ENCODE measurements at regions not wholly inside any gene's neighbourhood (a gene's known extent, or its start where the extent isn't known, plus 50 kb on each side); places are given as distances from the start of the nearest gene placed in this dataset.

DNA sequence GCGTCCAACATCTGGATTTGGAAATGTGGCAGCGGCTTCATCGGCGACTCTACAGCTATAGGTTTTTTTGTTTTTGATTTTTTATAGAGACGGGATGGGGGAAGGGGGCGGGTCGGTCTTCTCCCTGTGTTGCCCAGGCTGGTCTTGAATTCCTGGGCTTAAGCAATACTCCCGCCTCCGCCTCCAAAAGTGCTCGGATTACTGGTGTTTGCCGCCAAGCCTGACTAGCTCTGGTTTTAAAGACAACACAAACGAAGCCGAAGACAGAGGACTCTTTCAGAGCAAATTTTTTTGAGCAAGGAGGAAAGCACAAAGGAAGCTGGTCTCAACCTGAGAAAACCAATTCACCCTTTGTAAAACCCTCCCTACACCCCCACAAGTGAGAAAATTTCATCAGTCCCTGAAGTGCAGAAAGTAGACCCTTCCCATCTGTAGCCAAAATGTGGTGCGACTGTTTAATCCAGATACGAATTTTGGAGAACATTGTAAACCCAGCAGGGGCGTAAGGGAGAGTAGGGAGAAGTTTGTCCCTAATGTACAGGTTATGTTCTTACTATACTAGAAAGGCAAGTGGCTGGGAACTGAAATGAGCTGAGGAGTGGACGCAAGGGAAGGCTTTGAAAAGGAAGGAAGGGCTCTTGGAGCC lies 185.9 kb downstream of the TRIM27 start:
- DNase-seq (ENCODE audit: low read depth): no peak

DNA sequence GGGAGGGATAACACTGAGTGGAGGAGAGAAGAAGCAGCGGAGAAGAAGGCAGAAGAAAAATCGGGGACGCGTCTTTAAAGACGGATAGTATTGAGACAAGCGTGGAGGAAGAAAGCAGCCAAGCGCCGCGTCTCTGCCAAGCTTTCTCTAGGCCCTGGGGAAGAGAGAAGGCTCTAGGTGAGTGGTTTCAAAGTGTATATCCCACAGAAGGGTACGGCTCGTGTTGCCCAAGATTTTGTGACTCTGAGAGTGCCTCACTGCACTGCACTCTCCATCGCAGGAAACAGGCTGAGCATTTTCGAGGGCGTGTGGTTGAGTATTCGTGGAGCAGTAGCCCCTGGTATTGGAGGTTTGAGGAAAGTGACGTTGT lies 185.4 kb downstream of the TRIM27 start:
- no peak for DNase-seq (ENCODE audit: low read depth)

DNA sequence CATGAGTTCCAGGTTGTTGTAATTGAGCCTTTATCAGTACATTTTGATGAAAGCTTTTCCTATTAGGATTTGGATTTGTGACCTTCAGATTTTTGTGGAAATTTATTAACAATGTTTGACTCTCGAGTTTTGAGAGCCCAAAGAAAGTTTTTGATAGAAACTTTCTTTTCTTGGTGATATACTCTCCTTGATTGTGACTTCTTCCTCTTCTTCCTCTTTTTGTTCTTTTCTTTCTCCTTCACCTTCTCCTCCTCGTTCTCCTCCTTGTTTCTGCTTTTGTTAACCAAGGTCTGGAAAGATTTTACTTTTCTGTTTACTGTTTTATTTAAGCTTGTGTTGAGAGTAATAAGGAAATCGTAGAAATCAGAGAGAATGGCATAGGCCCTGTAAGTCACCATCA lies 182.4 kb downstream of the TRIM27 start:
- DNase-seq (ENCODE audit: low read depth): no peak

DNA sequence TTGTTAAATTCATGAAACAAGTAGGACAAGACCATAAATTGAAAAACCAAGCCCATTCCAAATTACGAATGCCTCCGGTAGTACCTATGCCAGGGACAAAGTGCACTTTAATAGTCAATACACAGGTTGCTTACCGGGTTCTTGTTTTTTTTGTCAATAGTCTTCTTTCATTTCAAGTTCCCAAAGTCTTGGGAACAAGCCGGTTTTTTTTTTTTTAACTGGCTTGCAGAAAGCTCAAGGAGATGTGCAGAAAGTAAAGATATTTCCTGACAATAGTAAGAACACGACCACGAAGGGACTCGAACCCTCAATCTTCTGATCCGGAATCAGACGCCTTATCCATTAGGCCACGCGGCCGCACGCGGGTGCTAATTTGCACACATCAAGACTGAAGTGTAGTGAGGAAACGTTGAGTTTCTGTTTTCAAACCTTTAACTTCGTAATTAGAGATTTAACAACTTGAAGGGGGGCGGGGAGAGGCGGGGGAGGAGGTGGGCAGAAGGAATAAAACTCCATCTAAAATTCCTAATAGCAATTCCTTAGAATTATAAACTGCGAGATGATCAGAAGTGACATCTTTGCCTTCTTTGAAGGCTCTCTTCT lies 181.0 kb downstream of the TRIM27 start:
- DNase-seq (ENCODE audit: low read depth): peak; percentile 32

DNA sequence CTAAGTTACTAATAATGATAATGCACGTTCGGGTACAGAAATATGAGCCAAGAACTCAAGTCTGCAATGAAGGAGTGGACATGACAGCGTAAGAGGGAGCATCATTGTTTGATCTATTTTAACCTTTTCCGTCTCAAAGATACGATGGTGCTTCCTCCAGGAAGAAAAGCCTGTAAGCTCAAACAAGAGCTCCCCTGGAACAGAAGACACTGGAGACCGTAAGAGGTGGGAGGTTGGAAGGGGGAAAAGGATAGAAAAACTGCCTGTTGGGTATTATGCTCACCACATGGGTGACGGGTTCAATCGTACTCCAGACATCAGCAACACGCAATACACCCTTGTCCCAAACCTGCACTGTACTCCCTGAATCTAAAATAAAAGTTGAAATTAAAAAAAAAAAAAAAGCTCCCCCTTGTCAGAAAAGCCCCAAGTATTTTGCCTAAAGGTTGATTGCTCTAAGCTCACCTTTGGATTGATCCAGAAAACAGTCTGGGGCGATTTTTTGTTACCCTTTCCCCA lies 180.5 kb downstream of the TRIM27 start:
- DNase-seq (ENCODE audit: low read depth): no peak

DNA sequence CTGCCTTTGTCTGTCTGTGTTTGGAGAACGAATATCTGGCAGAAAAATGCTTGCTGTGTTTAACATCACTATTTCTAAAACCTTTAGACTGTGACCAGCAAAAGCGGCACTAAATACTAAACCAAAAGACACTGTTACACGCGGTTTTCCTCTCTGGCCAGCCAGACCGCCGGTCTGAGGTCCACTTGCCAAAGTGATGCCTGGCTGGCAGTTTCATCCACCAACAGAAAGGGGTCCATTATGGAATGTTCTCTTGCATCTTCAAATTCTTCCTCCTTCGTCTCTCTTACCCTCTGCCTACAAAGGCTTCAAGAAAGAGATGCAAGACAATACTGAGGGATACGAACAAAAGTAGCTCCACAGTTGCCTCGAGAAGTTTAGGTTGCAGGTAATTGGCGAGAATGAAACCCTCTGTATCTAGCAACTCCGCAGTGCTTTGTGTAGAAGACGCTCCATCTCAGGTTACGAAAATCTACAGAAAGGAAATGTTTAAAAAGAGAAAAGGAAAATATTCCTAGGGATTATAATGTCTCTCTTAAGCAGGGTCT lies 176.6 kb downstream of the TRIM27 start:
- no peak for DNase-seq (ENCODE audit: low read depth)

DNA sequence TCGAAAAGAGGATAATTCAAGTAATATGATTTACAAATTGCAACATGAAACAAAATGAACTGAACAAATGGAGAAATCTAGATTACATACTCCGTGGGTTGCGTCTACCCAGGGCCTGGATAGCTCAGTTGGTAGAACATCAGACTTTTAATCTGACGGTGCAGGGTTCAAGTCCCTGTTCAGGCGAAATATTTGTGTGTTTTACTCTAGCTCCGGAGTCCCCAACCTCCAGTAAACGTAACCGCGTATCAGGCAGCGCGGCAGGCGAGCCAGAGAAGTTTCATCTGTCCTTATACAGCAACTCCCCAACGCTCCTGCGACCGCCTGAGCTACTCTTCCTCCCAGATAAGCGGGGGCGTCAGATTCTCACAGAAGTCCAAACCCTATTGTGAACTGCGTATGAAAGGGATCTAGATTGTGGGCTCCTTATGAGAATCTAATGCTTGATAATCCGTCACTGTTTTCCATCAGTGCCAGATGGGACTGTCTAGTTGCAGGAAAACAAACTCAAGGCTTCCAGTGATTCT lies 176.1 kb downstream of the TRIM27 start:
- peak; percentile 61 for DNase-seq (ENCODE audit: low read depth)

DNA sequence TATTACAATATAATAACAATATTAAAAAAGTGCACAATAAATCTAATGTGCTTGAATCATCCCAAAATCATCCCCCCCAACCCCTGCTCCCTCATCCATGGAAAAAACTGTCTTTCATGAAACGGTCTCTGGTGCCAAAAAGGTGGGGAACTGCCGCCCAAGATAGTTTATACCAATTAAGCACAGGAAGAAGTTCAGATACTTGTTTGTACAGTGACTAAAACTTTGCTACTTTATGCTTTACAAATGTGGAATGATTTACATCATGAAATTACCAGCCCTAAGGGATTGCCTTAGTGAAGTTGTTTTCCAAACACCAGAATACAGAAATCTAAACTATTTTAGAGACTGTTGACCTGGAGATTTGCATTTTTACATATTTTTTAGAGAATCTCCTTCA lies 175.6 kb downstream of the TRIM27 start:
- DNase-seq (ENCODE audit: low read depth): no peak

DNA sequence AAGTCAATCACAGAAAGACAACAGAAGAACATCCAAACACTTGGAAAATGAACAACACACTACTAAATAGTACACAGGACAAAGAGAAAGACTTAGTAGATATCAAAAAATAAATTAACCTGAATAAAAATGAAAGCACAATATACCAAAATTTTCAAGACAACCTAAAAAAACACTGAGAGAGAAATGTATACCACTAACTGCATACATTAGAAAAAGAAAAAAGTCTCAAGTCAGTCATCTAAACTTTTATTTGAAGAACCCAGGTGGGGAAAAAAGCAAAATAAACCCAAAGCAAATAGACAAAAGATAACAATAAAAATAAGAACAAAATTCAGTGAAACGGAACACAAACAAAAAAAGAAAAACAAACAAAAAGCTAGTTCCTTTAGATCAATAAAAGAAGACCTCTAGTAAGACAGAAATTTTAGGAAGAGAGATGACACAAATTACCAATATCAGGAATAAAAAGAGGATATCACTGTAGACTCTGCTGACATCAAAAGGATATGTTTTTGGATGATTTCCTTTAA lies 172.8 kb downstream of the TRIM27 start:
- no peak for DNase-seq (ENCODE audit: low read depth)

DNA sequence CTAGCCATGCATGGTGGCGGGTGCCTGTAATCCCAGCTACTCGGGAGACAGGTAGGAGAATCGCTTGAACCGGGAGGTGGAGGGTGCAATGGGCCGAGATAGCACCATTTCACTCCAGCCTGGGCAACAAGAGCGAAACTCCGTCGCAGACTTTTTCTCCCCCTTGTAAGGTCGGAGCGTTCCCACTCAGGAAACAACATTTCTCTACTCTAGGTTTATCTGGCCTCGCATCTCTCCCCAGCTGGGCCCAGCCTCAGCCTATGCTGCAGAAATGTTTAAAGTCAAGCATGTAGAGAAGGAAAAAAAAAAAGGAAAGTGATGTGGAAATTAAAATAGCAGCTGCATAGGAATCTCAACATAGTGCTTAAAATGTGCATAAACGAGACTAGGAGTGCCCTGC lies 172.3 kb downstream of the TRIM27 start:
- DNase-seq (ENCODE audit: low read depth): no peak

DNA sequence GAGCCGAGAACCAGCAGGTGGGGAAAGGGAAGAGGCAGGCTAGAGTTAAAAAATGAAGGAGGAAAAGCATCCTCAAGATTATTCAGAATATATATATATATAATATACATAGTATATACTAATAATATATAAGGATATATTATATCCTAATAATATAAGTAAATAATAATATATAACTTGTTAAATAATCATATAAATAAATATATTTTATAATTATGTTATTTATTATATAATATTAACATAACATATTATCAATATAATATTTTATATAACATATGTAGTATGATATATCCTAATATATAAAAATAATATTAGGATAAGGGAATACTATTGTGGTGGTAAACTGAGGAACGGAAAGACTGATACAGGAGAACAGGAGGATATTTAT lies 171.8 kb downstream of the TRIM27 start:
- DNase-seq (ENCODE audit: low read depth): no peak

DNA sequence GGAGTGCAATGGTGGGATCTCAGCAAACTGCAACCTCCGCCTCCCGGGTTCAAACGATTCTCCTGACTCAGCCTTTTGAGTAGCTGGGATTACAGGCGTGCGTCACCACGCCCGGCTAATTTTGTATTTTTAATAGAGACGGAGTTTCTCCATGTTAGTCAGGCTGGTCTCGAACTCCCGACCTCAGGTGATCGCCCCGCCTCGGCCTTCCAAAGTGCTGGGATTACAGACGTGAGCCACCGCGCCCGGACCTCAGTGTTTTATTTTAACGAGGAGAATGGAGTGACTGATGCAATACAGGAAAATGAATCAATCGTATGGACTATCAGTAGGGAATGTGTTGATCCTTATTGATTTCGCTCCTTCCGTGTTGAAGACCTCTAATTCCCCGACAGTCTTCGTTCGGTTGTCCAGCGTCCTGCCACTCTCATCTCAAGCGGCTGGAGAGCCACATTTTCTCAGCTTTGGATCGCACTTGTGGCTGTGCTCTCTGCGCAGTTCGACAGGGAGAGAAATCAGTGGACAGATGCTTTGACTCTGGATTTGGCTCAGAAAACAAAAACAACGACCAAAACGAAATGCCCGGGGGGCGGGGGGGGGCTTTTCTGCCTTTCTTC lies 166.2 kb downstream of the TRIM27 start:
- DNase-seq (ENCODE audit: low read depth): no peak

DNA sequence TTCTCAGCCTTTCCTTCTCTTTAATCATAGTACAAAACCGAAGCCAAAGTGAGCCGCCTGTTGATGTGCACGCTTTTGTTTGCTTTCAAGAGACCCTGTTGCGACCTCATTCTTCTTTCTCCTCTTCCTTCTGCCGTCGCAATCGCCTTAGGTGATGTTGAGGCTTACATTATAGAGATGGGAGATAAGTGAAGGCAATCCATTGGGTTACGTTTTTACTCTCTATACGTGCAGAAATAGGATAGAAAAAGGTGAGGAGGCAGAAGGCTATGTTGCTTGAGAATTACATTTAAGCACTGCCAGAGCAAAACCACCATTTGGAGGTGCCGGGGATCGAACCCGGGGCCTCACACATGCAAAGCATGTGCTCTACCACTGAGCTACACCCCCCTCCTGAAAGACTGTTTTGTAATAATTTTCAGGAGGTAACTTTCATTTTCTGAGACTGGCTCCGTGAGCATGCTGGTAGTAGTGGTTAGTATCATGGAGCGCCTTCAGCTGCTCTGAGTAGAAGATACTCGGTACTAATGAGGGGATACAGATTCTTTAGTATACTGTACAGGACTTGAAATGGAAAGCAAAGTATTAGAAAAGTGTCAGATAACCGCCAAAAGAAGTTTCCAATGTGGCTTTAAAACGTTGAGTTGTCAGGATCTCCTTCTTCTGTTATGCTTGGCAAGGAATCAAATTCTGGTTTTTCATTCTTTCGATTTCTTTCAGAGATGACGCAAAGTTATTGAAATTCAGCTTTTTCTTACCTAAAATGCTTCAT lies 165.6 kb downstream of the TRIM27 start:
- DNase-seq (ENCODE audit: low read depth): peak; percentile 7

DNA sequence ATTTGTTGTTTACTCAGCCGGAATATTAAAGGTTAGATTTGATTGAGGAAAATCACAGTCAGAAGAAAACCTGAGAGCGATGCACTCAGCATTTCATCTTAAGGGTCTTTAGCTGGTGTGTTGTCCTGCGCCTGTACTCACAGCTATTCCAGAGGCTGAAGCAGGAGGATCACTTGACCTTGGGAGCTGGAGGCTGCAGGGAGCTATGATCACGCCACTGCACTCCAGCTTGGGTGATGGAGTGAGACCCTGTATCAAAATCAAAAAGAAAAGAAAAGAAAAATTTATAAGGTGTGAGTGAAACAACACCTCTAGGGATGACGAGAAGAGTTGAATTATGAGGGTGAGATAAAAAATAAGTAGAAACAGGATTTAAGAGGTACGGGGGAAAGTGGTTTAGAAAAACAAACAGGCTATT lies 165.0 kb downstream of the TRIM27 start:
- no peak for DNase-seq (ENCODE audit: low read depth)

DNA sequence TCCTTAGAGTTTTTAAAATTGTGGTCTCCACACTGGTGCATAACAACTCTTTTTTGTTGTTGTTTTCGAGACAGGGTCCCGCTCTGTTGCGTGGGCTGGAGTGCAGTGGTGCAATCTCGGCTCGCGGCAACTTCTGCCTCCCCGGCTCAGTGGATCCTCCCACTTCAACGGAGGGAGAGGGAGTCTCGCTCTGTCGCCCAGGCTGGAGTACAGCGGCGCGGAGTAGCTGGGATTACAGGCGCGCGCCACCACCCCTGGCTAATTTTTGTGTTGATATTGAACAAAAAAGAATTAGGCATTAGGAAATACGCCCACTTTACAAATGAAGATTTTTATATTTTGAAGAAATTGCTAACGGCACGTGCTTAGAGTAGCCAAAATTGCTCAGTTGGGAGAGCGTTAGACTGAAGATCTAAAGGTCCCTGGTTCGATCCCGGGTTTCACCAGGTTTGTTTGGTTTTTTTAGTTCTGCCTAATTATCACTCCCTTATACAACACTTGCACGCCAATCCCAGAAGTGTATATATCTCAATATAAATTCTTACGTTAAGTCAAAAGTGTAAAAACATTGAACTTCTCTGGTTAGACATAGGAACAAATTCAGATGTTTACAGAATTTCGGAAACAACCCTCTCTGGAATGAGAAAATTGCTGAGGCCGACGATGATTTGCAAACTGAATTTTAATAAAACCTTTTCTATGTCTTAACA lies 159.6 kb downstream of the TRIM27 start:
- DNase-seq (ENCODE audit: low read depth): no peak

DNA sequence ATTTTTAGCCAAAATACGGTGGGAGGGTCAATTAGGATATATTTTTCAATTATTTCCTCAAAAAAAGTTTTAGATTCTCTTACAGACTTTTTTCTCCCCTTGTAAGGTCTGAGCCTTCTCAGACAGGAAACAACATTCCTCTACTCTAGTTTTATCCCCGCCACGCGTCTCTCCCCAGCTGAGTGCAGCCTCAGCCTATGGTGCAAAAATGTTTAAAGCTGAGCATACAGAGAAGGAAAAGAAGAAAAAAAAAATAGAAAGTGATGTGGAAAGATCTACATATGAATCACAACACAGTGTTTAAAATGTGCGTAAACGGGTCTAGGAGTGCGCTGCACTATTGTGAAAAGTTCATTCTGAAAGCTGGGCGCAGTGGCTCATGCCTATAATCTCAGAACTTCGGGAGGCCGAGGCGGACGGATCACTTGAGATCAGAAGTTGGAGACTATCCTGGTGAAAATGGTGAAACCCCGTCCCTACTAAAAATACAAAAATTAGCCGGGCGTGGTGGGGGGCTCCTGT lies 159.0 kb downstream of the TRIM27 start:
- no peak for DNase-seq (ENCODE audit: low read depth)

DNA sequence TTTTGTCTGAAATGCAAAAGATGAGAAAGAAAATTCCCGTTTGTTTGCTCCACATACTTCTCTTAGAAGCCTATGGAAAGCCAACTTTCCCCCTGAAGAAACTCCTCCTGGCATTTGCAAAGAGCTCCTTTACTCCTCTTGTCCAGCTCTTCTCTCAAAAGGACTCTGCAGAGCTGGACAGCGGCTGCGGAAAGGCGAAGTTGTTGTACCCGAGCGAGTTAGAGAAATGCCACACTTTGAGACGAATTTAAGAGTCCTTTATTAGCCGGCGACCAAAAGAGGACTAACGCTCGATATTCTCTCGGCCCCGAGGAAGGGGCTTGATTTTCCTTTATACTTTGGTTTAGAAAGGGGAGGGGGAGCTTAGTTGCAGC lies 157.8 kb downstream of the TRIM27 start:
- DNase-seq (ENCODE audit: low read depth): no peak

DNA sequence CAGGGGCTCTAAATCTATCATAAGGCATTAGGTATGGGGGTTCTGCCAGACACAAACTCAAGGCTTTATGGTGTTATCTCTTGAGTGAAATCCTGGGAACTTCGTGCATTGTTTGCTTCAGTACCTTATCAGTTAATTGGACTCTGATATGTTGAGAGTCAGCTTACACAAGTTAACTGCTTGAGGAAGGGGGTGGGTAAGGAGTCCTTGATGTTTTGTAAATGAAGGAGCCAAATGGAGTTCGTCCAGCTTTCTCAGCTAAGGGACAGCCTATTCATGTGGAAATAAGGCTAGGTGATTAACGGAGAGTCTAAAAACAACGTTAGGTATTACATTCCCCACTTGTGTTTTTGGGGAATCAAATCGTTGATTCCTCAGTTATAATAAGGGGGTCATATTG lies 157.4 kb downstream of the TRIM27 start:
- no peak for DNase-seq (ENCODE audit: low read depth)

DNA sequence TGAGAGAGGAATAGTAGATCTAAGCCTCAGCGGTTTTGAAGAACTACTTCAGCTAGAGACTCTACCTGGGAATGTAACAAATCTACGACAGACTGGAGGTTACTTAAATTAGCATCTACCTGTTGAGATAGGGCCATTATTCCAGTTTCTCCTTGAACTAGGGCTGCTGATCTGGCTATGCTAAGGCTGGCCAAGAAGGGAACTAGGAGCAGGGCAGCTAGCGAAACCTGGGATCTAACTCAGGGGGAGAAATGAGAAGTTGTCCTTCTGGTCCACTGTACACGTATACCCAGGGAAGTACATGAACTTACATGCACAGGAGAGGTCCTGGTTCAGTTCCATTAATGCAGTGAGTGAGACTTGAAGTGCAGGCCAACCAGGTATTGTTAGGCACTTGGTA lies 156.7 kb downstream of the TRIM27 start:
- DNase-seq (ENCODE audit: low read depth): no peak

DNA sequence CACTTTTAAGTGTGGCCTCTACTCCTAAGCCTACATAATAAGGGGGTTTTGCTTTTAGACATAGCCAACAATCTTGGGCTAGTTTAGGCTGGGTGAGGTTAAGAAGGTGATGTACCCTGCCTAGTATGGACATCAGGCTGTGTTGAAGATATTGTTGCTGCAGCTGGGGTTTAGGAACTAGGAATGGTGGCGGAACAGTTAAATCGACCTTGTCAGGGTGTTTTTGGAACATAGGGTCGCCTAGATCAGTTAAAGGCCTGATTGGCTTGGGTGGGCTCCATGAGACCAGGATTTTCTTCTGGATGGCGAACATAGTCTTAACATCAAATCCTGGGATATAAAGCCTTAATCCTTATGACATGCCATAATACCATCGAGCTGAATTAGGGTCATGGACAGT lies 156.1 kb downstream of the TRIM27 start:
- DNase-seq (ENCODE audit: low read depth): no peak

DNA sequence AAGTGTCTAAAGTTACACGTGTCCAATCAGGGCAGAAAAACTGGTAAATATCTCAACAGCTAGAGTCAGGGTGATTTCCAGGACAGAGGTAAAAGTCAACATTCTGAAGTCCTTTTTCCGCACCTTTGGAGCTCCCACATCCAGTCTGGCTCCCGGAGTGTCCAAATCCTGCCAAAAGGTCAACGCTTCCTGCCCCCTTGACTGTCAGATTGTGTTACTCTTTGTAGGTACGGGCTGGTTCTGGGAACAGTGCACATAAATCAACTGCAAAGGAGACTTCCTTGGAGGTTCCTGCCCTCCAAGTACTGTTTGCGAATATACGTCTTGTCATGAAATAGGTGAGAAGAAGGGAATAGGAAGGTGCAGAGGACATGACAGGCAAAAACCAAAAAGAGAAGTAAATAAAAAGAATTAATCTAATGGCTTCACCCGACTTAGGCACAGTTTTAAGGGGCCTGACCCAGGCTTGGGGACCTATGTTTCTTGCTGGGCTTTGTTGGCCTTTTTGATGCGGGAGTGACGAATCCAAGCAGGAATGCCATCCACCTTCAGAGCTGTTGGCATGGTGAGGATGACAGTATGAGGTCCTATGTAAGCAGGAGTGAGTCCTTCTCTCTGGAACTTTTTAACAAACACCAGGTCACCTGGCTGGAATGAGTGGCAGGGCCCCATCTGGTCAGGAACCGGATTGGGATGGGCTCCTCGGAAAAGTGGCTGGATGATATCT lies 155.4 kb downstream of the TRIM27 start:
- DNase-seq (ENCODE audit: low read depth): no peak

Measured in amniotic epithelial cell (primary cell).